Endothelial cell of umbilical vein (primary cell): ENCODE measurements at regions not wholly inside any gene's neighbourhood (a gene's known extent, or its start where the extent isn't known, plus 50 kb on each side); places are given as distances from the start of the nearest gene placed in this dataset.

Experiments used
- BruUV-seq: library from RNA; stranded (reverse); fragments of 400-500 nt; replicated peaks from 2 replicates; lab custom pipeline; 2021; lab: Mats Ljungman, UMichigan
- CTCF ChIA-PET: fragments of 300-600, 350-600 bp; sonication (Branson Sonifier 250); formaldehyde crosslinking; loops from one replicate; lab custom pipeline; 2021; ENCODE audit warnings: antibody characterized with exemption, inconsistent platforms; lab: Charles Lee
- POLR2A ChIA-PET: fragments of 300-600, 350-600 bp; sonication (Branson Sonifier 250); formaldehyde crosslinking; loops from one replicate; lab custom pipeline; 2021; ENCODE audit warnings: antibody characterized with exemption, inconsistent platforms; lab: Charles Lee
- DNase-seq: peaks from one replicate; pipeline ENCODE4 v3.0.0-alpha.2; 2011; ENCODE audit warnings: low read depth, low spot score
- FAIRE-seq: peaks from 2 replicates; lab custom pipeline; 2011; peaks lifted over from hg19 to GRCh38; lab: Jason Lieb, UNC
- H2AFZ ChIP-seq: 2 replicates; pipeline ENCODE4 v1.6.0; 2012; ENCODE audit warnings: low read depth, low read length, control low read depth, inconsistent platforms
- H3K27ac ChIP-seq: 2 replicates; pipeline ENCODE4 v1.5.1; 2011; ENCODE audit warnings: low read depth, mild to moderate bottlenecking, control low read depth, low read length, moderate library complexity; ENCODE audit not compliant: insufficient read depth
- H3K27me3 ChIP-seq, 2 experiments: 2 replicates each; pipeline versions ENCODE4 v1.6.0 to v1.6.1; 2011; ENCODE audit warnings: low read length in 2 of 2, mixed read lengths in 1 of 2; ENCODE audit not compliant: control insufficient read depth in 2 of 2, insufficient read depth in 2 of 2
- H3K36me3 ChIP-seq, 2 experiments: 2 replicates in 1 of 2; 3 replicates in 1 of 2; pipeline ENCODE4 v1.5.1; 2011; ENCODE audit warnings: low read length in 2 of 2, mild to moderate bottlenecking in 1 of 2, moderate library complexity in 1 of 2; ENCODE audit not compliant: control insufficient read depth in 2 of 2, insufficient read depth in 2 of 2; ENCODE audit errors: extremely low read depth in 1 of 2
- H3K4me1 ChIP-seq: 3 replicates; pipeline ENCODE4 v1.5.1; 2011; ENCODE audit warnings: mild to moderate bottlenecking, low read length; ENCODE audit not compliant: control insufficient read depth, insufficient read depth; ENCODE audit errors: extremely low read depth
- H3K4me2 ChIP-seq: 2 replicates; pipeline ENCODE4 v1.6.1; 2011; ENCODE audit warnings: low read length, control low read depth, mixed read lengths; ENCODE audit not compliant: insufficient read depth
- H3K4me3 ChIP-seq, 3 experiments: fragments of 200-600 bp in 1 of 3; sonication (generic), shearing (Covaris generic) in 1 of 3; replicated peaks in 1 of 3; 2 replicates each; pipeline ENCODE4 v1.5.1; 2011 to 2016; ENCODE audit warnings: control low read depth in 3 of 3, low read length in 3 of 3, mild to moderate bottlenecking in 2 of 3, inconsistent platforms in 1 of 3, low read depth in 1 of 3, moderate library complexity in 1 of 3; ENCODE audit not compliant: insufficient read depth in 1 of 3
- H3K79me2 ChIP-seq: 2 replicates; pipeline ENCODE4 v1.6.0; 2012; ENCODE audit warnings: low read length, inconsistent platforms; ENCODE audit not compliant: control insufficient read depth, insufficient read depth
- H3K9ac ChIP-seq: replicated peaks from 2 replicates; pipeline ENCODE3; 2011; ENCODE audit warnings: low read length, control low read depth; ENCODE audit not compliant: insufficient read depth; ENCODE audit errors: extremely low read depth
- H3K9me1 ChIP-seq: replicated peaks from 3 replicates; pipeline ENCODE4 v1.6.0; 2011; ENCODE audit warnings: mild to moderate bottlenecking, low read length; ENCODE audit not compliant: control insufficient read depth, insufficient read depth; ENCODE audit errors: extremely low read depth
- H3K9me3 ChIP-seq: replicated peaks from 2 replicates; pipeline ENCODE4 v1.5.1; 2012; ENCODE audit warnings: low read length, inconsistent platforms; ENCODE audit not compliant: control insufficient read depth, insufficient read depth
- H4K20me1 ChIP-seq: replicated peaks from 2 replicates; pipeline ENCODE3; 2011; ENCODE audit warnings: mild to moderate bottlenecking, low read length; ENCODE audit not compliant: control insufficient read depth, insufficient read depth; ENCODE audit errors: extremely low read depth
- EZH2 ChIP-seq: IDR thresholded peaks from 2 replicates; pipeline ENCODE4 v1.6.1; 2012; ENCODE audit warnings: borderline replicate concordance, low read depth, mild to moderate bottlenecking, moderate library complexity, low read length, inconsistent platforms; ENCODE audit not compliant: severe bottlenecking
- FOS ChIP-seq: IDR thresholded peaks from 2 replicates; pipeline ENCODE4 v1.6.1; 2011; ENCODE audit warnings: mild to moderate bottlenecking, low read length, moderate library complexity, borderline replicate concordance; ENCODE audit not compliant: insufficient read depth
- GATA2 ChIP-seq: IDR thresholded peaks from 2 replicates; pipeline ENCODE4 v1.7.0; 2011; ENCODE audit warnings: low read depth, mild to moderate bottlenecking, moderate library complexity, mixed read lengths, low read length; ENCODE audit not compliant: insufficient read length, insufficient read depth
- JUN ChIP-seq: IDR thresholded peaks from 2 replicates; pipeline ENCODE4 v1.6.1; 2011; ENCODE audit warnings: borderline replicate concordance, low read depth; ENCODE audit not compliant: insufficient read length, insufficient read depth
- POLR2A ChIP-seq: IDR thresholded peaks from 2 replicates; pipeline ENCODE4 v1.6.1; 2012; ENCODE audit warnings: low read depth, mild to moderate bottlenecking, control low read depth, low read length
- POLR2AphosphoS5 ChIP-seq: IDR thresholded peaks from 2 replicates; pipeline ENCODE4 v1.6.1; 2012; ENCODE audit warnings: low read depth, mild to moderate bottlenecking, control low read depth, low read length, moderate library complexity; ENCODE audit not compliant: insufficient read depth
- dilution Hi-C: fragments of 300-500 bp; cut with MboI; formaldehyde crosslinking; loops from one replicate; pipeline ENCODE4 v1.15.0; 2019; ENCODE audit warnings: low sequenced_read_pairs; ENCODE audit not compliant: extremely low pct_ligation_motif_present
- intact Hi-C: fragments of 100-400 bp; cut with micrococcal nuclease; formaldehyde crosslinking; loops from one replicate; pipeline ENCODE4 v1.10.0; 2022
- TF ChIP-seq, protein P1 (sequence below), 2 donors: IDR thresholded peaks; 1 replicate in 1 of 2; 2 replicates in 1 of 2; pipeline ENCODE4 v1.5.1; 2011; ENCODE audit warnings: low read length in 2 of 2, mild to moderate bottlenecking in 2 of 2, moderate library complexity in 2 of 2, control low read depth in 1 of 2, inconsistent platforms in 1 of 2, low read depth in 1 of 2; ENCODE audit not compliant: insufficient read depth in 1 of 2; ENCODE audit errors: extremely low read depth in 1 of 2
- TF ChIP-seq, protein P2 (sequence below): IDR thresholded peaks from 2 replicates; pipeline ENCODE4 v1.6.1; 2011; ENCODE audit not compliant: insufficient read depth, insufficient read length

DNA sequence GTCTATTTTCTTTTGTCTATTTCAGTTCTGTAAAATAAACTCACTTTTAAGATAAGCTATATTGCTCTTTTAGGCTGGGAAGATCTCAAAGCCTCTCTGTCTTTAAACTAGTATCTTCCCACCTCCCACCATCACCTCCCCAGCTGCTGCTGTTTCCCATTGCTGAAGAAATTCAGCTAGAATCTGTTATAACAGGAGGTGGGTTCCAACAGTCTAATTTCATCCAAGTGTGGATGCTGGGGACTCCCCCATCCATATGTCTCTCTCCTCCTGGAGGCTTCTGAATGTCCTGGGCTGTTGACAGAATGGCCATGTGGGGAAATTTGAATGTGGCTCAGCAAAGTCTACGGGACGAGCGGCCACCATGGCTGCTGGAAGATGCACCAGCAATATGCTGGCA lies 301.0 kb downstream of the RASEF start:
- no TSS peak for BruUV-seq
- FAIRE-seq, result no peak
- H3K27ac ChIP-seq, result no peak overlapping the region
- no peaks in the 10 kb centered on the region for H3K9me1 ChIP-seq
- intact Hi-C loops (no loop called here), dilution Hi-C loops (no loop called here)
- H4K20me1 ChIP-seq, result no peaks in the 10 kb centered on the region
- H3K9ac ChIP-seq, result no peak overlapping the region
- H3K36me3 ChIP-seq, result no peaks in the 10 kb centered on the region
- ChIA-PET CTCF (no interaction called here), POLR2A (no interaction called here)
- DNase-seq, result no peak
- TF ChIP-seq POLR2AphosphoS5 (no peak), JUN (no peak), FOS (no peak), GATA2 (no peak)
- TF ChIP-seq, protein P1, sequence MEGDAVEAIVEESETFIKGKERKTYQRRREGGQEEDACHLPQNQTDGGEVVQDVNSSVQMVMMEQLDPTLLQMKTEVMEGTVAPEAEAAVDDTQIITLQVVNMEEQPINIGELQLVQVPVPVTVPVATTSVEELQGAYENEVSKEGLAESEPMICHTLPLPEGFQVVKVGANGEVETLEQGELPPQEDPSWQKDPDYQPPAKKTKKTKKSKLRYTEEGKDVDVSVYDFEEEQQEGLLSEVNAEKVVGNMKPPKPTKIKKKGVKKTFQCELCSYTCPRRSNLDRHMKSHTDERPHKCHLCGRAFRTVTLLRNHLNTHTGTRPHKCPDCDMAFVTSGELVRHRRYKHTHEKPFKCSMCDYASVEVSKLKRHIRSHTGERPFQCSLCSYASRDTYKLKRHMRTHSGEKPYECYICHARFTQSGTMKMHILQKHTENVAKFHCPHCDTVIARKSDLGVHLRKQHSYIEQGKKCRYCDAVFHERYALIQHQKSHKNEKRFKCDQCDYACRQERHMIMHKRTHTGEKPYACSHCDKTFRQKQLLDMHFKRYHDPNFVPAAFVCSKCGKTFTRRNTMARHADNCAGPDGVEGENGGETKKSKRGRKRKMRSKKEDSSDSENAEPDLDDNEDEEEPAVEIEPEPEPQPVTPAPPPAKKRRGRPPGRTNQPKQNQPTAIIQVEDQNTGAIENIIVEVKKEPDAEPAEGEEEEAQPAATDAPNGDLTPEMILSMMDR (IDR thresholded peaks at IDR 0.05; ENCODE audit: extremely low read depth in 1 of 2, insufficient read depth in 1 of 2, low read depth in 1 of 2, low read length in 2 of 2), result no peak
- peaks cover 2% of the 10 kb centered on the region for H3K9me3 ChIP-seq
- no peaks in the 10 kb centered on the region for H3K79me2 ChIP-seq
- H3K4me1 ChIP-seq, result no peaks in the 10 kb centered on the region
- H2AFZ ChIP-seq, result no peak overlapping the region
- H3K27me3 ChIP-seq, result no peaks in the 10 kb centered on the region
- H3K4me3 ChIP-seq, result no peak overlapping the region
- H3K4me2 ChIP-seq, result no peak overlapping the region

DNA sequence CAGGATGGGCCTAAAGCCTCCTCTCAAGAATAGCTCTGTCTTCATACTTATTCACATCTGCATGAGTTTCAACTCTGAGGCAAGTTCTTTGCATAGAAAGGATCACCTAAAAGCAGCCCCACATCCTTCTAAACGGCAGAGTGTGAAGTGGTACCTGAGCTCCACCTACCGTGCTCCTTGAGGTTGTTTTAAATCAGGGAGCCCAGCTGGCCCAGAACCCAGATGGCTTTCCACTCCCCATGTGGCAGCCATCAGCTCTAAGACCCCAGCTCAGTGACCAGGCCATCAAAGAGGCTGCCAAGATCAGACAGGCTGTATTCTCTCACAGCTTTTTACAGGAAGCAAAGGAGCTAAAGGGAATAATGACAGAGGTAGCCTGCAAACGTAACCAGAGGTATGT lies 299.3 kb downstream of the RASEF start:
- Histone ChIP-seq H3K9me3 (no peaks in the 10 kb centered on the region), H3K27ac (no peak overlapping the region), H3K9me1 (no peaks in the 10 kb centered on the region), H3K79me2 (no peaks in the 10 kb centered on the region), H3K4me2 (no peak overlapping the region), H3K27me3 (no peaks in the 10 kb centered on the region), H3K9ac (no peak overlapping the region), H3K4me1 (no peaks in the 10 kb centered on the region), H3K4me3 (no peak overlapping the region), H3K36me3 (no peaks in the 10 kb centered on the region), H4K20me1 (no peaks in the 10 kb centered on the region), H2AFZ (no peak overlapping the region)
- no peak for FAIRE-seq
- BruUV-seq, result no TSS peak
- CTCF ChIA-PET, result no interaction called here
- POLR2A ChIA-PET, result no interaction called here
- DNase-seq, result no peak
- intact Hi-C loops, result no loop called here
- TF ChIP-seq JUN (no peak), GATA2 (no peak), EZH2 (no peak), POLR2AphosphoS5 (no peak), POLR2A (no peak), FOS (no peak)
- TF ChIP-seq, protein P1 (IDR thresholded peaks at IDR 0.05; ENCODE audit: extremely low read depth in 1 of 2, insufficient read depth in 1 of 2, low read depth in 1 of 2, low read length in 2 of 2), result no peak
- TF ChIP-seq, protein P2, sequence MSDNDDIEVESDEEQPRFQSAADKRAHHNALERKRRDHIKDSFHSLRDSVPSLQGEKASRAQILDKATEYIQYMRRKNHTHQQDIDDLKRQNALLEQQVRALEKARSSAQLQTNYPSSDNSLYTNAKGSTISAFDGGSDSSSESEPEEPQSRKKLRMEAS, result no peak
- dilution Hi-C loops, result no loop called here
